HG02763 (cell line): ENCODE measurements at regions not wholly inside any gene's neighbourhood (a gene's known extent, or its start where the extent isn't known, plus 50 kb on each side); places are given as distances from the start of the nearest gene placed in this dataset.
A peak's percentile ranks its signal among the peaks of the same experiment; 100 is the strongest.

Source experiments
- ATAC-seq: cut with Tn5 transposase; IDR thresholded peaks from one replicate; pipeline ENCODE4 v1.9.1; 2021; ENCODE audit warnings: mild to moderate bottlenecking, moderate library complexity; ENCODE audit not compliant: unreplicated experiment

- ATAC-seq: no peak
Observed at GRCh38 chr5:171578829-171579491, 159.5 kb downstream of the FGF18 start.

GRCh38 chr5:171579976-171580411 lies 160.5 kb downstream of the FGF18 start:
- no peak for ATAC-seq

DNA sequence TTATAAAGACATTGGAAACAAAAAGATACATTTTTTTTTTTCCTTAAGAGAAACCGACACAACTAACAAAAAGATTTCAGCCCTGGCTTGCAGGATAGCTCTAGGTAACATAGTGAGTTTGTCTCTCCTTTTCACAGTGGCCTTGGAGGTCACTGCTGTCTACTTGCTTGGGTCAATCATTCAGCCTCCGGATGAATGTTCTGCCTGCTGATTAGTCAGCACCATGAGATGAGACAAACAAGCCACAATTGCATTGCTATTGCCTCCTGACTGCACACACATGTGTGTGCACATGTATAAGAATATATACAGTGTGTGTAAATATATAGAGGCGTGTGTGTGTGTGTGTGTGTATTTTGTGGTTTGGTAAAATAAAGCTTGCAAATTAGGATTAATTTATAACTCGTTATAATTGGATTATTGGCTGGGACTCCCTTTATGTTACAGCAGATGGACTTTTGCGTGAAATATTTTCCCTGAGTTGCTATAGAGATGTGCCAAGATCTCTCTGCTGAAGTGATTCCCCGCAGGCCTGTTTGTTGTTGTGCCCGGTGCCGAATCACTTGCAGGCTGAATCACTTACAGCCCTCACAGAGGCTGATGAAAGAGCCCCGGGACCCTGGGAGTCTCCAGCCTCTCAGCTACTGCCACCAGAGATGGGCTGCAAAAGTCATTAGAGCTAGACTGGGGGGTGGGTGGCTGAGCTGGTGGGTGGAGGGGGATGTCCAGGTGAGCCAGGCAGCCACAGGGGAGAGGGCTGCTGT lies 161.2 kb downstream of the FGF18 start:
- ATAC-seq: no peak

- no peak for ATAC-seq
Observed at GRCh38 chr5:171581781-171582180, 162.3 kb downstream of the FGF18 start.

- ATAC-seq: no peak
Observed at GRCh38 chr5:171582849-171583248, 163.4 kb downstream of the FGF18 start.

- ATAC-seq: no peak
Observed at GRCh38 chr5:171585981-171586380, 166.5 kb downstream of the FGF18 start.

DNA sequence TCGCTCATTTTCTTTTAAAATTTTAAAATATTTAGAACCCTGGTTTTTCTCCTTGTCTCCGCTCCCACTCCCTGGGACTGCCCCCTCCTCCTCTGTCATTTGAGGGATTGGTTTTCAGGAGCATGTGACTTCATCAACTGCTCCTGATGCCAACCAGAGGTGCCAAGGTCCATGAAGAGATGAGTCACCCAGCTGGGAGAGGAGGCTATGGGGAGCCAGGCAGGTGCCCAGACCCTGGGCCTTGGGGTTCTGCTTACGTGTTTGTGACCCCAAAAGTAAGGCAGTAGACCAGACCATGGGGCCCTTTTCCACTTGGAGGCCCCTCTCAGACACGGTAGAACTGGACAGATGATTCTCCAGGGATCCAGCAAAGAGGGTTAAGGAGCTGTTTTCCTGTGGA lies 167.0 kb downstream of the FGF18 start:
- ATAC-seq: no peak

GRCh38 chr5:171588046-171588445 lies 168.6 kb downstream of the FGF18 start:
- ATAC-seq: no peak

- no peak for ATAC-seq
Observed at GRCh38 chr5:171588790-171589189, 169.3 kb downstream of the FGF18 start.

- ATAC-seq: no peak
Observed at GRCh38 chr5:171589461-171589860, 170.0 kb downstream of the FGF18 start.

DNA sequence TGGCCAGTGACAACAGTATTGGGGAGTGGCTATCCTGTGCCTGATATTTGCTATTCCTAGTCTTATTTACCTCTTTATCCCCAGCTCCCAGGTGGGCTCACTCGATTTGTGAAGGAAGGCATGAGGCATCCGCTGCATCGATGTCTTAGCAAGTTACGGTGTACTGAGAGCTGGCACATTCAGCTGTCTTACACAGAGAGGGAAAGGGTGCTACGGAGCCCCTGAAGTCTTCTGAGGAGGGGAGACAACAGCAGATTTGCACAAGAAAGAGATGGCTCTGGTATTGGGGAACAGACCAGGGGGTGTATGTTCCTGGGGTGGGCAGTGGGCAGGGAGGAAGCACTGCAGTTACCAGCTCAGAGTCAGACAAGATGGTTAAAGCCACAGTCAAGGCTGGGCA lies 172.6 kb downstream of the FGF18 start:
- no peak for ATAC-seq

GRCh38 chr5:171592736-171593135 lies 173.3 kb downstream of the FGF18 start:
- no peak for ATAC-seq

- ATAC-seq: no peak
Observed at GRCh38 chr5:171593401-171593800, 174.0 kb downstream of the FGF18 start.

DNA sequence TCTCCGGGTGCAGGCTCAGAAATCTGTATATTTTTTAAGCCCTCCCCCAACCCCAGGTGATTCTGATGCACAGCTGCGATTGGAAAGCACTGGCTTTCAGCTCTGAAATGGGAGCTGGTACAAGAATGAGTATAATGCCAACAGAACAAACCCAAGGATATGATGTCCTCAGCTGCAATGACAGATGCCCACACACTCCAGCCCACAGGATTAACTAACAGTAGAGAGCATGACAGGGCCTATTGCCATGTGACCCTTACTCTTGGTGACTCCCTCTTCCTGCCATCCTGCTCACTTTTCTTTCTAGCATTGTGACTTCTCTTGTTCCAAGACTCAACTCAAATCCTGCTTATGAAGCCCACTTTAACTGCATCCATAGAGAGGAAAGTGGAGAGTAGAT lies 174.5 kb downstream of the FGF18 start:
- no peak for ATAC-seq

GRCh38 chr5:171595401-171595800 lies 176.0 kb downstream of the FGF18 start:
- no peak for ATAC-seq

GRCh38 chr5:171595801-171596231 lies 176.4 kb downstream of the FGF18 start:
- ATAC-seq: peak; percentile 50

- ATAC-seq: no peak
Observed at GRCh38 chr5:171596391-171596878, 177.0 kb downstream of the FGF18 start.

GRCh38 chr5:171597946-171598640 lies 178.6 kb downstream of the FGF18 start:
- no peak for ATAC-seq

GRCh38 chr5:171598641-171599152 lies 179.2 kb downstream of the FGF18 start:
- ATAC-seq: no peak

DNA sequence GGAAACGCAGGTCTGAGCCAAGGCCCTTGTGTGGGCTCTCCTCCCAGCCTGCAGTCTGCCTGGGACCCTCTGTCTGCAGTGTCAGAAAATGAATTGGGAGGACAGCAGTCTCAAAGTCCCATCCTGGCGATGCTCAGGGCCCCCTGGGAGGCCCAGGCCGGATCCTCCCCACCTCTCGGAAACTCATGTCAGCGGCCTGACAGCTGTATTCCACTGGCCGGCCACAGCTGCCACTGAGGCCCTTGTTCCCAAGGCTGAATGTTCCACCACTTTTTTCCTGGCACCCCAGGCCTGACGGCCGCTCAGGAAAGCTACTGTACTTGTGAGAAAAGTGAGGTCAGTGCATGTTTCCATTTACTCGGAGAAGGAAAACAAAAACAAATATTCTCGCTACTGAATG lies 180.0 kb downstream of the FGF18 start:
- no peak for ATAC-seq

DNA sequence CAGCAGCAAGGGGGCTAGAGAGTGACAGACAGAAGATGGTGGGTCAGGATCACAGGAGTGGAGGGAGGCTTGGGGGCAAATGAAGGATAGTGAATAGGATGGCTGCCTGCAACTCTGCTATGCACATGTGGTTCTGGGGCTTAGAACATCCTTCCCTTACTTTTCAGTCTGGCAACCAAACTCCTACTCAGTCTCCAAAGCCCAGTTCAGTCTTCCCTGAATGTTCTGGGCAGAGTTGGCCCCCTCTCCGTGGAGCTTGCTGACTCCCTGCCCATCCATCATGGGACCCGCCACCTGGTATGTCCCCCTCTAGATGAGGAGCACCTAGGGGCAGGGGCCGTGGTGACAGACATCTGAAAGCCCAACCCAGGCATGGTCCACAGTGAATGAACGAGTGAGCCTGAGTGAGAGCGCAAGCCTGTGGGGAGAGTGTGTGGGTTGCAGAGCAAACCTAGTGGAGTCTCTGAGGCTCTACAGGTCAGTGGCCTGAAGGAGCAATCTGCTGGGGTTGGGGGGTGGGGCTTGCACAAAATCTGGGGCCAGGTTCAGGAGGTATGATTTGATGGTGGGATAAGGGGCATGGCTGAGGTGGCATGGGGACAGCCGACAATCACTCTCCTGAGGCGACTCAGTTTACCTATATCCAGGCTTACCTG lies 180.6 kb downstream of the FGF18 start:
- no peak for ATAC-seq
